SJSA1 (cell line): ENCODE measurements at regions not wholly inside any gene's neighbourhood (a gene's known extent, or its start where the extent isn't known, plus 50 kb on each side); places are given as distances from the start of the nearest gene placed in this dataset.

Source experiments
- DNase-seq, 2 experiments: peaks; one replicate each; pipeline ENCODE4 v3.0.0-alpha.2; 2015 to 2020; ENCODE audit warnings: low spot score in 2 of 2, low read depth in 1 of 2
- H3K27ac ChIP-seq: fragments of 250-450 bp; sonication (Bioruptor Pico); 2 replicates; pipeline ENCODE4 v1.5.1; 2020; ENCODE audit warnings: mild to moderate bottlenecking, moderate library complexity
- H3K27me3 ChIP-seq: fragments of 250-450 bp; sonication (Bioruptor Pico); replicated peaks from 2 replicates; pipeline ENCODE4 v1.5.1; 2020; ENCODE audit warnings: mild to moderate bottlenecking, moderate library complexity
- H3K36me3 ChIP-seq: fragments of 250-450 bp; sonication (Bioruptor Pico); 2 replicates; pipeline ENCODE4 v1.5.1; 2020; ENCODE audit warnings: mild to moderate bottlenecking
- H3K4me1 ChIP-seq: fragments of 250-450 bp; sonication (Bioruptor Pico); replicated peaks from 2 replicates; pipeline ENCODE4 v1.6.1; 2021; ENCODE audit warnings: mild to moderate bottlenecking
- H3K4me3 ChIP-seq: fragments of 250-450 bp; sonication (Bioruptor Pico); 2 replicates; pipeline ENCODE4 v1.5.1; 2020; ENCODE audit warnings: mild to moderate bottlenecking
- H3K9me3 ChIP-seq: fragments of 250-450 bp; sonication (Bioruptor Pico); replicated peaks from 2 replicates; pipeline ENCODE4 v1.5.1; 2020; ENCODE audit warnings: mild to moderate bottlenecking

DNA sequence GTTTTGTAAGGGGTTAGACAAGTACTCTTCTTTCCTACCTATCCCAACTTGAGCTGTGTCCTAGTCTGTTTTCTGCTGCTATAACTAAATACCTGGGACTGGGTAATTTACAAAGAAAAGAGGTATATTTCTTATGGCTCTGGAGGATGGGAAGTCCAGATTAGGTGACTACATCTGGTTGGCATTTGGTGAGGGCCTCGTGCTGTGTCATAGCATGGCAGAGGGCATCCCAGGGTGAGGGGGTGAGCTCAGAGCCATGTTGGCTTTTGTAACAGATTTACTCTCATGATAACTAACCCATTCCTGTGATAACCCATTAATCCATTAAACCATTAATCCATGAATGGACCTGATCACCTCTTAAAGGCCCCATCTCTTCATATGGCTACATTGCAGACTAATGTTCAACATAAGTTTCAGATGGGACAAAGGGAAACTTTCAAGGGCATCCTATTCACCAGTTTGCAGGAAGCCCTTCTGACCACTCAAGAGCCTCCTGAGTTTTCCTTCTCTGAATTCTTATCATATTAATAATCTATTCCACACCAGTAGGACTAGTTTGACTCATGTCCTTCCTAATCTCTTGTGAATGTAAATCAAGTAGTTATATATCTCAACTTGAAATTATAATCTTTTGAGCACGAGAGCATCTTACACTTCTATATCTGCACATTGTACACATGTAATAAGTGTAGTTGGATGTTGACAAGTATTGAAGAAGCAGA lies 185.7 kb upstream of the ZPLD1 start:
- no peak overlapping the region for H3K27ac ChIP-seq
- no peaks in the 10 kb centered on the region for H3K36me3 ChIP-seq
- no peak overlapping the region for H3K4me3 ChIP-seq
- H3K4me1 ChIP-seq, result no peaks in the 10 kb centered on the region
- no peak for DNase-seq
- H3K27me3 ChIP-seq, result no peaks in the 10 kb centered on the region
- H3K9me3 ChIP-seq, result no peaks in the 10 kb centered on the region

DNA sequence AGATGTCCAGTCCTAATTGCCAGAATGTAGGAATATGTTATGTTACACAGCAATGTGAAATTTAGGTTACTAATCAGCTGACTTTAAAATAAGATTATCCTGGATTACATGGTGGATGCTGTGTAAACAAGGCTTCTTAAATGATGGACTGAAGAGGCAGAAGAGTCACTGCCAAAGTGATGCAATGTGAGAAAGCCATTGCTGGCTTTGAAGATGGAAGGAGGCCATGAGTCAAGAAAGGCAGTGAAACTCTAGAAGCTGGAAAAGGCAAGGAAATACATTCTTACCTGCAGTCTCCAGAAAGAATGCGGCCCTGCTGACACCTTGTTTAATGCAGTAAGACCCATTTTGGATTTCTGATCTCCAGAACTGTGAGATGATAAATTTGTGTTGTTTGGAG lies 179.1 kb upstream of the ZPLD1 start:
- Histone ChIP-seq H3K27ac (no peak overlapping the region), H3K4me1 (no peaks in the 10 kb centered on the region), H3K4me3 (no peak overlapping the region), H3K36me3 (no peaks in the 10 kb centered on the region), H3K9me3 (no peaks in the 10 kb centered on the region), H3K27me3 (no peaks in the 10 kb centered on the region)
- DNase-seq, result no peak

DNA sequence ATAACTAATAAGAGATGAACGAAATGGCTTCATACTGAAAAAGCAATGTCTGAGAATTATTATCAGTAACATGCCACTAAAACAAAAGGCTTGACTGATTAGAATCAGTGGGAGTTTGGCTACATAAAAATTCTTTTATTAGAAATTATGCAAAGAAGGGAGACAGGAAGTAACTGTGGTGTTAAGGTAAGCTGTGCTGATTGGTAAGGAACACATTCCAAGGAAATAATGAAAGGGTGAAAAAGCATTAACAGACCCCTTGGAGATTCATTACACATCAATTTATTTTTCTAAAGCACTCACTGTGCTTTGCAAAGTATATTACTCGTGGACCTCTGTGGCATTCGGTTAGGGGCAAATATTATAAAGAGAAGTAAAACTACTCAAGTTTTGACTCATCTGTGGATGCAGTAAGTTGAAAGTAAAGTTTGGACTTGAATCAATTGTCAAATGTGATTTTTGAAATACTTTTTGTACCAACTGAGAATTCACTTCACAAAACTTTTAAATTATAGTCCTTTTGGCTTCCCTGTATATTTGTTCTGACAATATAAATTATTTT lies 176.1 kb upstream of the ZPLD1 start:
- DNase-seq, result no peak
- Histone ChIP-seq H3K36me3 (no peaks in the 10 kb centered on the region), H3K27me3 (no peaks in the 10 kb centered on the region), H3K27ac (no peak overlapping the region), H3K4me3 (no peak overlapping the region), H3K4me1 (no peaks in the 10 kb centered on the region), H3K9me3 (no peaks in the 10 kb centered on the region)

DNA sequence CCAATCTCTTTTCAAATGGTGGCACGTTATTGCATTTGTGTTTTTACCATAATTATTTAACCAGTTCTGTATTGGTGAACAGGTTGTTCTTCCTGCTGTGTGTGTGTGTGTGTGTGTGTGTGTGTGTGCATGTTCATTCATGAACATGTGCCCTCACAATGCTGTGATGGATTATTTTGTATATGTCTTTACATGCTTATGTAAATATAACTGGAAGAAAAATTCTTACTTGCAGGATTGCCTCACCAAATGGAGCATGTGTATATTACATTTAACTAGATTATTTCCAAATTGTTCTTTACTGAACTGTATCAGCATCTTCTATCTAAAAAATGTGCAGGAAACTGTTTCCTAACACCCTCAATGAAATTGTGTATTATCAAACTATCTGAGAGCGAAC lies 175.2 kb upstream of the ZPLD1 start:
- Histone ChIP-seq H3K9me3 (no peaks in the 10 kb centered on the region), H3K27me3 (no peaks in the 10 kb centered on the region), H3K27ac (no peak overlapping the region), H3K4me3 (no peak overlapping the region), H3K36me3 (no peaks in the 10 kb centered on the region), H3K4me1 (no peaks in the 10 kb centered on the region)
- no peak for DNase-seq

DNA sequence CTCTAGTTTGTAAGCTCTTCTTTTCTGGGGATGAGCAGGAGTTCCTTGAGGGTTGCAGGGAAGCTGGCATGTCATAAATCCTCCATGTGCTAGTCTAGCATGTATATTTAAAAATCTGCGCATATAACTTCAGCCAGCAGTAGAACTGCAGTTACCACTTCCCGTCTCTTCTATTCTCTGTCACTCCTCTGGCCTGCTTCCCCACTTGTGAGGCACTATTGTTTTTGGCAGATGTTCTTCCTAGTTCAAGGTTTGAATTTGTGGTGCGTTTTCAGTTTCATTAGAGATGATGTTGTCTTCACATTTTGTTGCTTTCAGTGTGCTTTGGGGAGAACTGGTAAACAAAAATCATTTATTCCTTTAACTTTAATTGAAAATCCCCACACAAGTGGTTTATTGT lies 169.1 kb upstream of the ZPLD1 start:
- Histone ChIP-seq H3K36me3 (no peaks in the 10 kb centered on the region), H3K27me3 (no peaks in the 10 kb centered on the region), H3K4me1 (no peaks in the 10 kb centered on the region), H3K9me3 (no peaks in the 10 kb centered on the region), H3K27ac (no peak overlapping the region), H3K4me3 (no peak overlapping the region)
- DNase-seq, result no peak

DNA sequence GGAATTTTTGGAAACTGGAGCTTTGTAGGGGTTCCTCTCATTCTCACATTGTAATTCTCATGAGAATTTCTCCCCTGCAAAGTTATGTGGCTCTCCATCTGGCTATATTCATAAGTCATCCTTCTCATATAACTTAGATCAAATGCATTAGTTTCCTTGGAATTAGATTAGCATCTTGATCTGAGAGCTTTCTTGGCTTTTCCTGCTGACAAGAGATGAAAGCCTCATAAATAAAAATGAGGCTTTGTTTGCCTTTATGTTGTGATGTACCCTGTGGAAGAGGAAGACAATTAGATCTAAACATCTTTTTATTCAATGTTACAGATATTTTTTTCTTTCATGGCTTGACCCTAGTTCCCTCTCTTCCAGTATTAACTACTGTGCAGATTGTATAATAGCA lies 165.4 kb upstream of the ZPLD1 start:
- DNase-seq, result no peak
- no peaks in the 10 kb centered on the region for H3K9me3 ChIP-seq
- H3K4me3 ChIP-seq, result no peak overlapping the region
- H3K4me1 ChIP-seq, result no peaks in the 10 kb centered on the region
- no peaks in the 10 kb centered on the region for H3K27me3 ChIP-seq
- no peak overlapping the region for H3K27ac ChIP-seq
- H3K36me3 ChIP-seq, result no peaks in the 10 kb centered on the region

DNA sequence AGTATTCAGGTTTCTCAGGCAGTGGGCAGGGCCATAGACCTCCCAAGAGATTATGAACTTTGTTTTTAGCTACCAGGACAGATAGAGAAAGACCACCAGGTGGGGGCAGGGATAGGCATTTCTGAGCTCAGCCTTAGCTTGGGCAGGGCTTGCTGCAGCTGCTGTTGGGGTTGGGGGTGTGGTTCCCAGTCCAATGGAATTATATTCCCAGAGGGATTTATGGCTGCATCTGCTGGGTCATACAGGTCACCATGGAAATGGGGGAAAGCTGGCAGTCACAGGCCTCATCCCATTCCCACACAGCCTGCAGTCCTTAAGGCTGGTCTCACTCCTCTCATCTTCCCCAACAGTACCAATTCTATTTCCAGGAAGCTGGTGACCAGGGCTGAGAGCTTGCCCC lies 144.6 kb upstream of the ZPLD1 start:
- DNase-seq, result no peak
- no peaks in the 10 kb centered on the region for H3K9me3 ChIP-seq
- H3K4me1 ChIP-seq, result no peaks in the 10 kb centered on the region
- H3K27ac ChIP-seq, result no peak overlapping the region
- no peaks in the 10 kb centered on the region for H3K36me3 ChIP-seq
- no peaks in the 10 kb centered on the region for H3K27me3 ChIP-seq
- no peak overlapping the region for H3K4me3 ChIP-seq

DNA sequence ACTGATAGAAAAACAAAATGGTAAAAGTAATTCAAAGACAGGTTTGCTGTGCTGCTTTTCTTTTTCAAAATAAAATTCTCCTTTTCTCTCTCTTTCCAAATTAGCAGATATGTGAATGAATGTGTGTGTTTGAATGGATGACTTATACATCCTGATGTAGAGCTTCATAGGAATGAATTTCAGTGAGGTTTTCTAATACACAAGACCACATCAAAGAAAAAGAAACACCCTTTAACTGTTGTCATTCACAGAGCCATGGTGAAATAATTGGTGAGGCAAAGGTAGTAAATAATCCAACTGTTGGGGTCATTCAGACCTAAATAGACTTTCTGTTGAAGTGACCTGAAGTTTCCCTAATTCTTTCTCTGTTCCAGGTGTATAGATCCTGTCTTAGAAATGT lies 139.1 kb upstream of the ZPLD1 start:
- Histone ChIP-seq H3K4me1 (no peaks in the 10 kb centered on the region), H3K9me3 (no peaks in the 10 kb centered on the region), H3K27me3 (peaks cover 5% of the 10 kb centered on the region), H3K36me3 (no peaks in the 10 kb centered on the region), H3K27ac (no peak overlapping the region), H3K4me3 (no peak overlapping the region)
- no peak for DNase-seq

DNA sequence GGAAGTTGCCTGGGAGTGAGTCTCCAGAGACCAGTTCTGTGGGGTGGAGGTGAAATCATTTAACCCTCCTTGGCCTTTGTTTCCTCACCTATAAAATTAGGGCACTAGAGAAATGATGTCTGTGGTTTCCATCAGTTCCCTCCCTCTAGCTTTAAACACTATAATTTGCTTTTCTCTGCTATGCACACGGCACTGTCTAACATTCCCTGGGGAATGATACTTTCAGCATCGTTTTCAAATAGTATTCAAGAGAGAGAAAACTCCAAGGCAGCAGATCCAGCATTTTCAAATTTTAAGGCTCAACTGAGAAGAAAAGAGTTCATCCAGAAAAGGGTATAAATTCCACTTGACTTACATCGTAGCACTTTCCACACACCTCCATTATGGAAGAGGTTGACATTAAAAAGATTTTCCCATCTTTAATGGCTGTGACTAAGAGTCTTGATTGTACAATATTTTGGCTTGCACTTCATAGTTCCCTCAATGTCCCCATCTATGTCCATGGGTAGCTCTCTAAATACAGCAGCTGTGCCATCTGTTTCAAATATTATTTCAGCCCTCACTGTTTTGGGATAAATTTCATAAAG lies 137.7 kb upstream of the ZPLD1 start:
- Histone ChIP-seq H3K27me3 (peaks cover 5% of the 10 kb centered on the region), H3K4me3 (no peak overlapping the region), H3K36me3 (no peaks in the 10 kb centered on the region), H3K9me3 (no peaks in the 10 kb centered on the region), H3K27ac (no peak overlapping the region), H3K4me1 (no peaks in the 10 kb centered on the region)
- DNase-seq, result no peak

DNA sequence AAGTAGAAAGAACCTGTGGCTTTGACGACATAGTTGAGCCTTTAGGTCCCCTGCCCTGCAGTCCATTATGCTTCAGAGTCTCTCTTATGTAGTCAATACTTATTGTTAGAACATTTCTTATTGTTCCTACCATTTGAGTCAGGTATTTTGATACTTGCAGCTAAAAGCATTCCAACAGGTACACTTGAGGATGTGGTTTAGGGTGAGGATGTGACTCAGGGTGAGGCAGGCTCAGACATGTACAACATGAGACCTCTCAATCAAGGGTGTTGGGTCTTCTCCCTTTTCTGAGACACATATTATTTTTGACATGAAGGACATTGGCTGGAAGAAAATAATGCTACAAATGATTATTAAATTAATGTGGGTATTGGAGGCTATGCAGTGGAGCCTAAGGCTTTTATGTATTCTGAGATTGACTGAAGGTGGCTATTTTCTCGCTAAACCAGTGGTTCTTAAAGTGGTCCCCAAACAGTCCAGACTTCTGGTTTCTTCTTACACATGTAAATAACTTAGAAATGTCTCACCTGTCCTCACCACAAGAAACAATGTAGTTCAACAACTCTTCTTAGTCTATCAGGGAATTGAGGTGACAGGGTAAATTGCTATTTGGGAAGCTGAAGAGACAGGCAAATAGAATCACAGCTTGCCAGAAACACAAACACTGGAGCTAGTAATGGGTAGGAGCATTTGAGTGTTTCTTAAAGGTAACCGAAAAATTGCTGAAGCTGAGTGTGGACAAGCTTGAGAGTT lies 135.5 kb upstream of the ZPLD1 start:
- peaks cover 9% of the 10 kb centered on the region for H3K27me3 ChIP-seq
- H3K9me3 ChIP-seq, result no peaks in the 10 kb centered on the region
- no peaks in the 10 kb centered on the region for H3K36me3 ChIP-seq
- H3K4me1 ChIP-seq, result no peaks in the 10 kb centered on the region
- no peak overlapping the region for H3K27ac ChIP-seq
- no peak for DNase-seq
- H3K4me3 ChIP-seq, result no peak overlapping the region

DNA sequence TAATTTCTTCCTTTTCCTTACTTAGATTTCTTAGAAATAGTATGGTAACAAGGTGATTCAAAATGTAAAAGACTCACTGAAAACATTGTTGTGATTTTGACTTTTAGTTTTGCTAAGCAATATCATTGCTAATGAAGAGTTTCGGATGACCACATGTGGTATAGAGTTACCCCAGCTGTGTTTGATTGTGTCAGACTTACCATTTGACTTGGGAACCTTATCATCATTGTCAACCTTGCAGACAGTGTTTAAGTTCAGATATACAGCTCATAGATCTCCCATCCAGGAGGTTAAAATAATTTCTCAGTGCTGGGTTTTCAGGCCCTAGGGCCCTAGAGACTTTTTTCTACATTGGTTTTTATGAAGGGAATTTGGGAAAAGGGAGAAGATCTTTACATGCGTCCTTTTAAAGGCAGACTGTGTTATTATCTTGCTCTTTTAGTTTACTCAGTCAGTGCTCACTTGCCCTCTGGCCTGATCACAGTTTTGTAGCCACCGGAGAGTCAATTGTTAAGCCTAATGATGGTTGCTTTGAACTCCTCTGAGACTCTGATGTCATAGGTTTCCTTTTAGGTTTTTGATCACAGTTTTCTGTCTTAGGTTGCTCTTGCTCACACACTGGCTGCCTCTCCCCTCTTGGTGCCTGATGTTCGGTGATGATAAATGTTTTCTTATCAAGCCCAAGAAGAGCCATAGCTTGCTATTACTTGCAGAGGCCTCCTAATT lies 133.5 kb upstream of the ZPLD1 start:
- no peak for DNase-seq

DNA sequence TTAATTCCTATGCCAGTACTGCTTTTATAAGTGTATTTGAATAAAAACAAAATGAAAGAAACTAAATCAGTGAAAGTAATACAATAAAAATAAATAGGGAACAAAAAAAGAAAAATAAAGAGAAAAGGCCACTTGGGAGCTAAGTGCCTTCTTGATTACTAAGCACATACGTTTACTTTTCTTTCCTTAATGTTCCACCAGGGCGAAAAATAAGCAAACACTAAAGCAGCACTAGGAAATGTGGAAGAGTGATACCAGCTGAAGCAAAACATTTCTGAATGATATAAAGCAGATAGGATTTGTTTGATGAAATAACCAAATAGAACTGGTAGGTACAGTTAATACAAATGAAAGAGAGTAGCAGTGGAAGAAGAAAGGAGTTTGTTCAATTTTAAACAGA lies 132.8 kb upstream of the ZPLD1 start:
- no peak for DNase-seq
- Histone ChIP-seq H3K4me3 (no peak overlapping the region), H3K9me3 (no peaks in the 10 kb centered on the region), H3K27me3 (peaks cover 9% of the 10 kb centered on the region), H3K4me1 (no peaks in the 10 kb centered on the region), H3K27ac (no peak overlapping the region), H3K36me3 (no peaks in the 10 kb centered on the region)

More for the DNA sequence above, 133.5 kb upstream of the ZPLD1 start:
- H3K9me3 ChIP-seq, result no peaks in the 10 kb centered on the region
- H3K4me1 ChIP-seq, result no peaks in the 10 kb centered on the region
- H3K4me3 ChIP-seq, result no peak overlapping the region
- H3K27me3 ChIP-seq, result peaks cover 9% of the 10 kb centered on the region
- H3K27ac ChIP-seq, result no peak overlapping the region
- H3K36me3 ChIP-seq, result no peaks in the 10 kb centered on the region

DNA sequence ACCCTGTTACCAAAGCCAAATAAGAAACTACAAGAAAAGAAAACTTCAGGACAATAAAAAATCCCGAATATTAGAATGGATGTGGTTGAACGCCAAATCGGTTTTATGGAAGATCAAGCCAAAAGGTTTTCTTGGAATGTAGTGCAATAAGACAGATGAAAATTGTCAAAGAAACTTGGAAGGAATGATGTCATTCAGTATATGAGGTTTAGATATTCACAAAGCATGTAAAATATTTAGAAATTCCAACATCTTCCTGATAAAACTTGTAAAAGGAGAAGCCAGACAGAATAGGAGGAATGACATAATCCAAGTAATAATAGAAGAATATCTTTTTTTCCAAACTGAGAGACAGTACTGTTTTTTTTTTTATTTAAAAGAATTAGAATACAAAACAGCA lies 130.3 kb upstream of the ZPLD1 start:
- Histone ChIP-seq H3K27ac (no peak overlapping the region), H3K9me3 (no peaks in the 10 kb centered on the region), H3K36me3 (no peaks in the 10 kb centered on the region), H3K27me3 (peaks cover 4% of the 10 kb centered on the region), H3K4me1 (no peaks in the 10 kb centered on the region), H3K4me3 (no peak overlapping the region)
- no peak for DNase-seq

DNA sequence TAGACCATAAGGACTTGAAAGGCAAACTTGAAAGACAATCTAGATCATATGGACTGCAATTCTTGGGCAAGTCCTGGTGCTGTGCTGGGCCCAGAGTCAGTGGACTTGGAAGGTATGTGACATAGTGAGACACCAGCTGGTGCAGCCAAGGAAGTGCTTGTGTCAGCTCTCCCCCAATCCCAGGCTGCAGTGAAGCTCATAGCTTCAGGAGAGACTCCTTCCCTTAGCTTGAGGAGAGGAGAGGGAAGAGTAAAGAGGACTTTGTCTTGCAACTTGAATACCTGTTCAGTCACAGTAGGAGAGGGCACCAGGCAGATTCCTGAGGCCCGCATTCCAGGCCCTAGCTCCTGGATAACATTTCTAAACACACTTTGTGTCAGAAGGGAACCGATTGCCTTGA lies 127.4 kb upstream of the ZPLD1 start:
- no peak overlapping the region for H3K27ac ChIP-seq

More for the DNA sequence above, 127.4 kb upstream of the ZPLD1 start:
- Histone ChIP-seq H3K9me3 (no peaks in the 10 kb centered on the region), H3K27me3 (peaks cover 4% of the 10 kb centered on the region), H3K4me1 (no peaks in the 10 kb centered on the region), H3K36me3 (no peaks in the 10 kb centered on the region), H3K4me3 (no peak overlapping the region)
- no peak for DNase-seq
